ENCODE measurements at regions not wholly inside any gene's neighbourhood (a gene's known extent, or its start where the extent isn't known, plus 50 kb on each side); places are given as distances from the start of the nearest gene placed in this dataset.

DNA sequence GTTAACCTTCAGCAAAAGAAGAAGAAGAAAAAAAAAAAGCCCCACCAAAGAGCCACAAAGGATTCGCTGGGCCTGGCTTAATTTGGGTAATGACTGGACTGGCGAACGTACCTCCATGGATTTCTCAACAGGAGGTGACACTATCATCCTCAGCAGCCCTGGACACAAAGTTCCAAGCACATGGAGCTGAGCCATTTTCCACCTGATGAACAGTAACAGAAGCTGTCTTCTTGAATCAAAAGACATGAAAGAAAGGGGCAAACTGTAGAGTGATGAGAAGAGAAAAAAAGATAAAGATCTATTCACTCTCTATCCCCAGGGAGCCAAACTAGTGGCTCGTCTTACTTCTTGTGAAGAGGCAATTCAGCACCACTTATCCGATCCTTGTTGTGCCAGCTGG is 150.2 kb upstream of the TRPM3 start:
- TF ChIP-seq EZH2phosphoT487 (IDR thresholded peaks at IDR 0.05; ENCODE audit: borderline replicate concordance, low read length) = no peak
- TF ChIP-seq, protein P1, sequence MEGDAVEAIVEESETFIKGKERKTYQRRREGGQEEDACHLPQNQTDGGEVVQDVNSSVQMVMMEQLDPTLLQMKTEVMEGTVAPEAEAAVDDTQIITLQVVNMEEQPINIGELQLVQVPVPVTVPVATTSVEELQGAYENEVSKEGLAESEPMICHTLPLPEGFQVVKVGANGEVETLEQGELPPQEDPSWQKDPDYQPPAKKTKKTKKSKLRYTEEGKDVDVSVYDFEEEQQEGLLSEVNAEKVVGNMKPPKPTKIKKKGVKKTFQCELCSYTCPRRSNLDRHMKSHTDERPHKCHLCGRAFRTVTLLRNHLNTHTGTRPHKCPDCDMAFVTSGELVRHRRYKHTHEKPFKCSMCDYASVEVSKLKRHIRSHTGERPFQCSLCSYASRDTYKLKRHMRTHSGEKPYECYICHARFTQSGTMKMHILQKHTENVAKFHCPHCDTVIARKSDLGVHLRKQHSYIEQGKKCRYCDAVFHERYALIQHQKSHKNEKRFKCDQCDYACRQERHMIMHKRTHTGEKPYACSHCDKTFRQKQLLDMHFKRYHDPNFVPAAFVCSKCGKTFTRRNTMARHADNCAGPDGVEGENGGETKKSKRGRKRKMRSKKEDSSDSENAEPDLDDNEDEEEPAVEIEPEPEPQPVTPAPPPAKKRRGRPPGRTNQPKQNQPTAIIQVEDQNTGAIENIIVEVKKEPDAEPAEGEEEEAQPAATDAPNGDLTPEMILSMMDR (IDR thresholded peaks at IDR 0.05; ENCODE audit: low read depth, low read length, poor library complexity, severe bottlenecking) = no peak
- H3F3A ChIP-seq (ENCODE audit: control insufficient read depth, insufficient read depth) = no peaks in the 10 kb centered on the region
- H3K9me3 ChIP-seq (ENCODE audit: control insufficient read depth, insufficient read depth, low read length) = no peaks in the 10 kb centered on the region
- no peak overlapping the region for H3K27ac ChIP-seq (ENCODE audit: low read depth, low read length)
- H3K4me2 ChIP-seq (ENCODE audit: low read length) = no peak overlapping the region
- H4K20me1 ChIP-seq (ENCODE audit: control insufficient read depth, insufficient read depth, low read depth, low read length) = no peaks in the 10 kb centered on the region
- no peaks in the 10 kb centered on the region for H3K9me2 ChIP-seq (replicated peaks; ENCODE audit: control insufficient read depth, low read length)
- H3K36me3 ChIP-seq (ENCODE audit: control insufficient read depth, low read length) = no peaks in the 10 kb centered on the region
- no peaks in the 10 kb centered on the region for H3K79me2 ChIP-seq (ENCODE audit: control insufficient read depth, low read length)
- H3K4me1 ChIP-seq (ENCODE audit: control insufficient read depth, low read length) = no peaks in the 10 kb centered on the region
- peaks cover 4% of the 10 kb centered on the region; the same call in 1 of the 2 replicates for H3K27me3 ChIP-seq (ENCODE audit: control insufficient read depth, low read length)
- H3K4me3 ChIP-seq (ENCODE audit: low read length) = no peak overlapping the region

DNA sequence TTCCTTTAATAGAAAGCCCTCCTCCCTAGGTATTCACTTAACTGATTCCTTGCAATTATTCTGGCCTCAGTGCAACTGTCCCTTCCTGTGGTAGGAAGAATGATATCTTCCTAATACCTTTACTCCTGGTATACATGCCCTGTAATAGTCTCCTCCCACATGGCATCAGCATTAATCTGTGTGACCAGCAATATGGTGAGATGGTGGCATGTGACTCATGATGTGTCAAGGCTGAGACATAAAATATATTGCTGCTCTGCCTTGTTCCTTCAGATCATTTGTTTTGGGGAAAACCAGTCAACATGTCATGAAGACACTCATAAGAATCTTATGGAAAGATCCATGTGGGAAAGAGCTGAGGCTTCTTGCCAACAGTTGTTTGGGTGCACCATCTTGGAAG is 149.1 kb upstream of the TRPM3 start:
- Histone ChIP-seq H3K9me3 (ENCODE audit: control insufficient read depth, insufficient read depth, low read length) (no peaks in the 10 kb centered on the region), H3K4me2 (ENCODE audit: low read length) (no peak overlapping the region)

DNA sequence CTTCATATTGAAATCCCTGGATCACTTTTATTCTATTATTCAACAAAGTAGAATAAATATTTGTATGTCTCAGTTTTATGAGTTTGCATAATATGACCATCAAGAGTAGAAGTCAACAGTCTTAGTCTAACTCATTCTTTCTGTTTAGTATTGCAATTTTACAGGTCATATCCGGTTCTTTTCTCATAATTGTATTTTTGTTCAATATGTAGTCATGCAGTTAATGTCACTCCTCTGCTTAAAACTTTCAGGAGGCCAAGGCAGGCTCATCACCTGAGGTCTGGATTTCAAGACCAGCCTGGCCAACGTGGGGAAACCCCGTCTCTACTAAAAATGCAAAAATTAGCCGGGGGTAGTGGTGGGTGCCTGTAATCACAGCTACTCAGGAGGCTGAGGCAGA is 148.4 kb upstream of the TRPM3 start:
- Histone ChIP-seq H3K4me3 (ENCODE audit: low read length) (no peak overlapping the region), H3K27me3 (ENCODE audit: control insufficient read depth, low read length) (peaks cover 4% of the 10 kb centered on the region; the same call in 1 of the 2 replicates), H3K4me2 (ENCODE audit: low read length) (no peak overlapping the region), H4K20me1 (ENCODE audit: control insufficient read depth, insufficient read depth, low read depth, low read length) (no peaks in the 10 kb centered on the region), H3K9me3 (ENCODE audit: control insufficient read depth, insufficient read depth, low read length) (no peaks in the 10 kb centered on the region), H3F3A (ENCODE audit: control insufficient read depth, insufficient read depth) (no peaks in the 10 kb centered on the region), H3K4me1 (ENCODE audit: control insufficient read depth, low read length) (no peaks in the 10 kb centered on the region), H3K27ac (ENCODE audit: low read depth, low read length) (no peak overlapping the region), H3K9me2 (replicated peaks; ENCODE audit: control insufficient read depth, low read length) (no peaks in the 10 kb centered on the region), H3K79me2 (ENCODE audit: control insufficient read depth, low read length) (no peaks in the 10 kb centered on the region), H3K36me3 (ENCODE audit: control insufficient read depth, low read length) (no peaks in the 10 kb centered on the region)
- TF ChIP-seq, protein P1 (IDR thresholded peaks at IDR 0.05; ENCODE audit: low read depth, low read length, poor library complexity, severe bottlenecking) = no peak
- TF ChIP-seq EZH2phosphoT487 (IDR thresholded peaks at IDR 0.05; ENCODE audit: borderline replicate concordance, low read length) = no peak

More for the DNA sequence above, 149.1 kb upstream of the TRPM3 start:
- H3K4me1 ChIP-seq (ENCODE audit: control insufficient read depth, low read length) = no peaks in the 10 kb centered on the region
- no peaks in the 10 kb centered on the region for H3K9me2 ChIP-seq (replicated peaks; ENCODE audit: control insufficient read depth, low read length)
- no peaks in the 10 kb centered on the region for H3K79me2 ChIP-seq (ENCODE audit: control insufficient read depth, low read length)
- H3K4me3 ChIP-seq (ENCODE audit: low read length) = no peak overlapping the region
- no peaks in the 10 kb centered on the region for H4K20me1 ChIP-seq (ENCODE audit: control insufficient read depth, insufficient read depth, low read depth, low read length)
- no peaks in the 10 kb centered on the region for H3K36me3 ChIP-seq (ENCODE audit: control insufficient read depth, low read length)
- no peak for TF ChIP-seq EZH2phosphoT487 (IDR thresholded peaks at IDR 0.05; ENCODE audit: borderline replicate concordance, low read length)
- TF ChIP-seq, protein P1 (IDR thresholded peaks at IDR 0.05; ENCODE audit: low read depth, low read length, poor library complexity, severe bottlenecking) = no peak
- no peaks in the 10 kb centered on the region for H3F3A ChIP-seq (ENCODE audit: control insufficient read depth, insufficient read depth)
- H3K27me3 ChIP-seq (ENCODE audit: control insufficient read depth, low read length) = peaks cover 4% of the 10 kb centered on the region; the same call in 1 of the 2 replicates
- H3K27ac ChIP-seq (ENCODE audit: low read depth, low read length) = no peak overlapping the region
